WERI-Rb-1 (cell line): ENCODE measurements at regions not wholly inside any gene's neighbourhood (a gene's known extent, or its start where the extent isn't known, plus 50 kb on each side); places are given as distances from the start of the nearest gene placed in this dataset.

Experiments used
- DNase-seq: peaks from one replicate; pipeline ENCODE4 v3.0.0-alpha.2; 2020
- H3K27ac ChIP-seq: fragments of 250-450 bp; sonication (Bioruptor Pico); 2 replicates; pipeline ENCODE4 v1.5.1; 2020; ENCODE audit warnings: mild to moderate bottlenecking, moderate library complexity
- H3K27me3 ChIP-seq: fragments of 250-450 bp; sonication (Bioruptor Pico); 2 replicates; pipeline ENCODE4 v1.5.1; 2021; ENCODE audit warnings: mild to moderate bottlenecking, low read depth, moderate library complexity; ENCODE audit not compliant: insufficient read depth, severe bottlenecking
- H3K36me3 ChIP-seq: fragments of 250-450 bp; sonication (Bioruptor Pico); 2 replicates; pipeline ENCODE4 v1.5.1; 2020; ENCODE audit warnings: mild to moderate bottlenecking, moderate library complexity
- H3K4me3 ChIP-seq: 2 replicates; pipeline ENCODE4 v1.5.1; 2011; ENCODE audit warnings: low read depth, mild to moderate bottlenecking, control low read depth, low read length
- H3K9me3 ChIP-seq: fragments of 250-450 bp; sonication (Bioruptor Pico); 2 replicates; pipeline ENCODE4 v1.5.1; 2021; ENCODE audit warnings: mild to moderate bottlenecking, moderate library complexity; ENCODE audit not compliant: severe bottlenecking
- TF ChIP-seq, protein P1 (sequence below): IDR thresholded peaks from 2 replicates; pipeline ENCODE4 v1.5.1; 2011; ENCODE audit warnings: low read depth, mild to moderate bottlenecking, control low read depth, inconsistent platforms, low read length

DNA sequence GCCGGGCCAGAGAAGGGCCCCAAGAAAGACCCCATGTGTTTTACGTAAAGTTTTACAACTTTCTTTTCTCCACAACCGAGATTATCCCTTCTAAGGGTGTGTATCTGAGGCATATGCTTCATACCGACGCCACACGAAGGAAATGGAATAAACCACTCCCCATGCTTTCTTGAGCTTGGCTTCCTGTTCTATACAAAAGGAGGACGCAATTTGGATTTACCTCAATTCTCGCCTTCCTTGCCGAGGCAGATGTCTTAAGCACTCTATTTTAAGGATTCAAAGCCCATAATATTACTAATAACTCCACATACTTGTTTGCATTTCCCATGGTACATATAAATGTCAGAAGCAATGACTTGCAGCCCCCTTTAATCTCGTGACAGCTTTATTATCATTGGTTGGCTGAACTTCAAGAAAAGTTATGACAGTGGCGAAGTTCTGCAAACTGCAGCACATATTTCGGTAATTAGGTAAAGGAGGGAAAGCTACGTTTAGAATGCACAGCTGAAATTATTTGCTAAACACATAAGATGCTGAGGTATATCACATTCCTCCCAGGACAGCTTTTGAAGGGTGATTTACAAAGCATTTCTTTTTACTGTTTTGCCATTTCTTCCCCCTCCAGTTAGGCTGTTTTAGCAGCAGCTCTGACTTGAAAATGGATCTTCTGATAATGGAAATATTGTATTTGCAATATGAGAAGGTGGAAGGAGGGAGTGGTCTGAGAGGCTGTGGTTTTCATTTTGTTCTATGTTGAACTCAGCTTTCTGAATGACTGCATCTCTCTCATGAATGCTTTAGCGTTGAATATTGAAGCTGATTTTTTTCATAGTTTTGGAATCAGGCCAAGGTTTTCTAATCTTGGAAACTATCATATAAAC lies 330.5 kb downstream of the EPHA7 start:
- TF ChIP-seq, protein P1, sequence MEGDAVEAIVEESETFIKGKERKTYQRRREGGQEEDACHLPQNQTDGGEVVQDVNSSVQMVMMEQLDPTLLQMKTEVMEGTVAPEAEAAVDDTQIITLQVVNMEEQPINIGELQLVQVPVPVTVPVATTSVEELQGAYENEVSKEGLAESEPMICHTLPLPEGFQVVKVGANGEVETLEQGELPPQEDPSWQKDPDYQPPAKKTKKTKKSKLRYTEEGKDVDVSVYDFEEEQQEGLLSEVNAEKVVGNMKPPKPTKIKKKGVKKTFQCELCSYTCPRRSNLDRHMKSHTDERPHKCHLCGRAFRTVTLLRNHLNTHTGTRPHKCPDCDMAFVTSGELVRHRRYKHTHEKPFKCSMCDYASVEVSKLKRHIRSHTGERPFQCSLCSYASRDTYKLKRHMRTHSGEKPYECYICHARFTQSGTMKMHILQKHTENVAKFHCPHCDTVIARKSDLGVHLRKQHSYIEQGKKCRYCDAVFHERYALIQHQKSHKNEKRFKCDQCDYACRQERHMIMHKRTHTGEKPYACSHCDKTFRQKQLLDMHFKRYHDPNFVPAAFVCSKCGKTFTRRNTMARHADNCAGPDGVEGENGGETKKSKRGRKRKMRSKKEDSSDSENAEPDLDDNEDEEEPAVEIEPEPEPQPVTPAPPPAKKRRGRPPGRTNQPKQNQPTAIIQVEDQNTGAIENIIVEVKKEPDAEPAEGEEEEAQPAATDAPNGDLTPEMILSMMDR = no peak
- Histone ChIP-seq H3K36me3 (no peaks in the 10 kb centered on the region), H3K27ac (no peak overlapping the region), H3K9me3 (no peaks in the 10 kb centered on the region), H3K4me3 (no peak overlapping the region), H3K27me3 (no peaks in the 10 kb centered on the region)
- no peak for DNase-seq

DNA sequence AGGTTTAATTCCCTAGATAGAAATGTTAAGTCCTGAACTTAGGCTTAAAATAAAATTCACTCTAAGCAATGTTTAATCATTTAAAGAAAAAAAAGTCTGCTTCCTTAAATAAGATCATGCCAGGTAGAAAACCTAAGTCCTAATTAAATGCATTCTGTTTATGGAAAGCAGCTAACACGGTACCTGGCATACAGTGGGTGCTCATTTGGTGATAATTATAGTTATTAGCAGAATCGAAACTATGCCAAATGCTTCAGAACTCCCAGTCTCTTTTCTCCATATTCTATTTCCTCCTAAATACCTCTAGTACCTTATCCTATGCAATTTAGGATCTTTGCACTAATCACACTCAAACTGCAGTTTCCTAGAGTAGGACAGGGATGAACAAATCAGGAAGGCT lies 331.8 kb downstream of the EPHA7 start:
- TF ChIP-seq, protein P1 = no peak
- no peaks in the 10 kb centered on the region for H3K9me3 ChIP-seq
- H3K4me3 ChIP-seq = no peak overlapping the region
- no peaks in the 10 kb centered on the region for H3K36me3 ChIP-seq
- H3K27me3 ChIP-seq = no peaks in the 10 kb centered on the region
- no peak overlapping the region for H3K27ac ChIP-seq
- no peak for DNase-seq

DNA sequence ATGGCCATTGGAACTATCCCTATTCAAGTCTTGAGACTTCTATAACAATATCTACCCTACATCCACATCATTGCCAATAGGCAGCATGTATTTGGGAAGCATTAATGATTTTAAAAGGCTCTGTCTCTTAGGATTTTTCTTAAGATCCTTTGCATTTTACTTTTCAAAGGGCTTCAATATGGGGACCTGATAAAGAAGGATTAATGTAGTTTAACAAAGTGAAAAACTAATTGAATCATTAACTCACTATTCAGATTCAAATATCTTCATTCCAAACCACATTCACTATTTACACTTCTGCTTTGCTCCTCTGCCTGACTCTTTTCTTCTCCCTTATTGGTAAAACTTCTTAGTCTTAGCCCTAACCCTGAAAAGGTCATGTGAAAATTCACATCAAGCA lies 333.0 kb downstream of the EPHA7 start:
- DNase-seq = no peak
- Histone ChIP-seq H3K9me3 (no peaks in the 10 kb centered on the region), H3K27me3 (no peaks in the 10 kb centered on the region), H3K36me3 (no peaks in the 10 kb centered on the region), H3K27ac (no peak overlapping the region), H3K4me3 (no peak overlapping the region)
- TF ChIP-seq, protein P1 = no peak

DNA sequence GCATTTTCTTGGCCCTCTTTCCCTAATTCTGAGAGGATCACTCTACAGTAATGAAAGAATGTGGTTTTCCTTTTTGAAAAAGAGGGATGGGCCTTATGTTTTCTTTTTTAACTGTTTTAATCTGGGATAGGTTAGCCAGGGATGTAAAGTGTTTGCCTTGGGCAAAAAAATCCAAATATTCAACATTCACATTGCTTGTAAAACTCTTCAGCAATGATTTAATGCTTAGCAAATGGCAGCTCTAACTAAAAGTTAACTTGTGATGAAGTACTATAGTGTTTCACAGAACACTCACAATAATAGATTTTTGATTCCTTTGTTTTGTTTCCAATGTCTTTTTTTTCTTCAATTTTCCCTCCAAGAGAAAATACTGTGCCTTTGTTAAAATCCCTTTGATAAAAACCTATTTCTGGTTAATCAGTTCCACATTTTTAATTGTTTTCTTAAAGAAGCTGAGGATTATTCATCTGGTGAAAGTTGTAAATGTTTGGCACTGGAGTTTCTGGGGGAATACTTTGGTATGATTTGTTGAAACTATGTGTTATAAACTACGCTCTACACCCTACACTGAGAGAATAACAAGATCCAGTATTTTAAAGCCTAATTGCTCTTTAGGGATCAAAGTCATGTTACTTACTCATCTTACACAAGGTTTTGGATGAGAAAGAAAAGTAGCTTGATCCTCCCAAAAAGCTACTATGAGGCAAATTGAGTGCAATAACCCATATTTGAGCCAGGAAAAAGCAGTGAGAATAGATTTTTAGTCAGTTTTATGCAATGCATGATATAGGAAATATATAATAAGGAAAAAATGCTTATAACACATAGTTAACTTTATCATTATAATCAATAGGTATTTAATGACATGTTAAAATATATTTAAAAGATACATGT lies 335.8 kb downstream of the EPHA7 start:
- Histone ChIP-seq H3K9me3 (no peaks in the 10 kb centered on the region), H3K27ac (no peak overlapping the region), H3K4me3 (no peak overlapping the region), H3K36me3 (no peaks in the 10 kb centered on the region), H3K27me3 (no peaks in the 10 kb centered on the region)
- DNase-seq = no peak
- TF ChIP-seq, protein P1 = no peak

DNA sequence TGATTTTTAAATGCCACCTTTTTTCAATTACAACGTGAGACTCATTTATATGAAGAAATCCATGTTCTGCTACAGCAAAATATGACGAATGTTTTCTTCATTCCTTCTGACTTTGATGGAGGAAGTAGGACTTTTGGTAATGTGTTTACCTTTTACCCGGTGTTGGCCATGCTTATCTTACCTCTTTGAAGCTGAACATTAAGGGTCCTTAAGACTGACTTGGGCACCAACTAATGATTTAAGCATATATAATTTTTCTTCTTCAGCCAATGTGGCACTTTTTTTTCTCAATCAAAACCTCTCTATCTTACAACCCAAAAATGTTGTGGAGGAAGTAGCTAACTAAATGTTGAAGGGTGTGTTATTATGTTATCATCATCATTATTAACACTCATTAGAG lies 337.5 kb downstream of the EPHA7 start:
- no peaks in the 10 kb centered on the region for H3K9me3 ChIP-seq
- TF ChIP-seq, protein P1 = no peak
- H3K36me3 ChIP-seq = no peaks in the 10 kb centered on the region
- H3K27me3 ChIP-seq = no peaks in the 10 kb centered on the region
- DNase-seq = no peak
- no peak overlapping the region for H3K4me3 ChIP-seq
- H3K27ac ChIP-seq = no peak overlapping the region
